ENCODE measurements at regions not wholly inside any gene's neighbourhood (a gene's known extent, or its start where the extent isn't known, plus 50 kb on each side); places are given as distances from the start of the nearest gene placed in this dataset.

DNA sequence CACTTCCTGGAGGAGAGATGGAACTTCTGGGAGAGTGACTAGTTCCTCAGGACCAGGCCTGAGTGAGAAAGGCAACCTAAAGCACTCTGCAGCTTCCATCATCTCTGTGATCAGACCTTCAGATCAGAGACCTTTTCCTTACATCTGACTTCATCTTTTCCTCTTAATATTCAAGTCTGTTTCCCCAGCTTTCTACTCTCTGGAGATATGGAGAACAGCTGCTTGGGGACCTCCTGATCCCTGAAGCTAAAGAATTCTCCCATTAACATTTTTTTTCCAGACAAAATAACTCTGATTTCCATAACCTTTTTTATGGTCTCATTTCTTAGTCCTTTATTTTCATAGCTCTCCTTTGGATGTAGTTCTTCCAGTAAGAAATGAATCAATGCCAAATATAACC lies 133.4 kb upstream of the FNDC3A start:
- Histone ChIP-seq H3K4me1 (no peaks in the 10 kb centered on the region), H3K27me3 (no peaks in the 10 kb centered on the region), H3K9me3 (no peaks in the 10 kb centered on the region), H3K27ac (no peak overlapping the region), H3K36me3 (no peaks in the 10 kb centered on the region), H3K4me3 (no peak overlapping the region)
- DNase-seq, result no peak
- intact Hi-C loops (cut with DNase I; ENCODE audit: low total_unique reads), result no loop called here
- TF ChIP-seq, protein P1, sequence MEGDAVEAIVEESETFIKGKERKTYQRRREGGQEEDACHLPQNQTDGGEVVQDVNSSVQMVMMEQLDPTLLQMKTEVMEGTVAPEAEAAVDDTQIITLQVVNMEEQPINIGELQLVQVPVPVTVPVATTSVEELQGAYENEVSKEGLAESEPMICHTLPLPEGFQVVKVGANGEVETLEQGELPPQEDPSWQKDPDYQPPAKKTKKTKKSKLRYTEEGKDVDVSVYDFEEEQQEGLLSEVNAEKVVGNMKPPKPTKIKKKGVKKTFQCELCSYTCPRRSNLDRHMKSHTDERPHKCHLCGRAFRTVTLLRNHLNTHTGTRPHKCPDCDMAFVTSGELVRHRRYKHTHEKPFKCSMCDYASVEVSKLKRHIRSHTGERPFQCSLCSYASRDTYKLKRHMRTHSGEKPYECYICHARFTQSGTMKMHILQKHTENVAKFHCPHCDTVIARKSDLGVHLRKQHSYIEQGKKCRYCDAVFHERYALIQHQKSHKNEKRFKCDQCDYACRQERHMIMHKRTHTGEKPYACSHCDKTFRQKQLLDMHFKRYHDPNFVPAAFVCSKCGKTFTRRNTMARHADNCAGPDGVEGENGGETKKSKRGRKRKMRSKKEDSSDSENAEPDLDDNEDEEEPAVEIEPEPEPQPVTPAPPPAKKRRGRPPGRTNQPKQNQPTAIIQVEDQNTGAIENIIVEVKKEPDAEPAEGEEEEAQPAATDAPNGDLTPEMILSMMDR (IDR thresholded peaks at IDR 0.05), result no peak
- no peak for TF ChIP-seq POLR2A (IDR thresholded peaks at IDR 0.05)

DNA sequence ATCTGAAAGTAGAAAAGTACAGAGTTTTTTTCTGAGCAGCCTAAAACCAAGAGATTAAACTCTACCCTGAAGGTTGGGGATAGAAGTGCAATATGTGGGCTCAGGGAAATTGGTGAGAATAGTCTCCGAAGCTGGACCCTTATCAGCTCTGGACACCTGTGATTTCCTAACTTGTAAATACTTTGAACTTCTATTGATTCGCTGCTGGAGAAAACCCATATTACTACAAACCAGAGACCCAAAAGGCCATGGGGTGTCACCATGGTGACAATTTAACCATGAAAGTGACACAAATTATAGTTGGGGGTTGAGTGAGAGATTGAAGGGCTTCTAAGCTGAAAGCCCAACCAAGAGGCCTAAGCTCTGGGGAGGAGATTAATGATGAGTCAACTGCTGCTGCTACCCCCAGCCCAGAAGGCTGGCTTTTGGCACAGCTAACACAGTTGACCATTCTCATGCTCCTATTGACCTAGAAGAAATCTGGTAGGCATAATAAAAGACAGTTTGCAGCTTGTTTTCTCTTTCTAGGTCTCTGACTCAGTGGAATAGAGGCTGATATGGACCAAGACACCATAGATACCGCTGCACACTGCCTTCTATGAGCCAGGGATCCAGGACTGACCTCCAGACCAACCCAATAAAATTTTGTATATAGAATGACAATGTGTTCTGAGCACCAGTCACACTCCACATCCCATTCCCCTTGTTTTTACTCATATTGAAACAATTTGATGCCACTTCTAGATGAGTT lies 131.9 kb upstream of the FNDC3A start:
- no peak overlapping the region for H3K4me3 ChIP-seq
- H3K27ac ChIP-seq, result no peak overlapping the region
- H3K27me3 ChIP-seq, result no peaks in the 10 kb centered on the region
- TF ChIP-seq, protein P1 (IDR thresholded peaks at IDR 0.05), result no peak
- no peak for DNase-seq
- H3K4me1 ChIP-seq, result no peaks in the 10 kb centered on the region
- intact Hi-C loops (cut with DNase I; ENCODE audit: low total_unique reads), result no loop called here
- H3K9me3 ChIP-seq, result no peaks in the 10 kb centered on the region
- H3K36me3 ChIP-seq, result no peaks in the 10 kb centered on the region

DNA sequence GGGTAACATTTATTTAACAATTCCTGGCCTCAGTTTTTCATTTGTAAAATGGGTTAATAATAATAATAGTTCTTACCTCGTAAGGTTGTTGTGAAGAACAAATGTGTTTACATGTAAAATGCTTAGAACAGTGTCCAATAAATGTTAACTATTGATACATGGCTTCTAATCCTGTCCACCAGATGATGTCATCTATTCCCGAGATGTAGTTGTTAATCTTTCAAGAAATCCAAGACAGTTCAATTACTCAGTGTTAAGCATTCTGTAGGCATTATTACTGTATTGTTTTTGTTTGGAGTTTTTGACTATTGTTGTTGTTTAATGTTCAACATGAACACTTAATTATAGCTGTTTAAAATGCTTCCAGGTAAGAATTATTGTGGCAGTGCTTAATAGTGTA lies 131.0 kb upstream of the FNDC3A start:
- TF ChIP-seq, protein P1 (IDR thresholded peaks at IDR 0.05), result no peak
- no peak for TF ChIP-seq POLR2A (IDR thresholded peaks at IDR 0.05)
- Histone ChIP-seq H3K9me3 (no peaks in the 10 kb centered on the region), H3K4me3 (no peak overlapping the region), H3K4me1 (no peaks in the 10 kb centered on the region), H3K27me3 (no peaks in the 10 kb centered on the region), H3K36me3 (no peaks in the 10 kb centered on the region), H3K27ac (no peak overlapping the region)
- intact Hi-C loops (cut with DNase I; ENCODE audit: low total_unique reads), result no loop called here
- DNase-seq, result no peak

DNA sequence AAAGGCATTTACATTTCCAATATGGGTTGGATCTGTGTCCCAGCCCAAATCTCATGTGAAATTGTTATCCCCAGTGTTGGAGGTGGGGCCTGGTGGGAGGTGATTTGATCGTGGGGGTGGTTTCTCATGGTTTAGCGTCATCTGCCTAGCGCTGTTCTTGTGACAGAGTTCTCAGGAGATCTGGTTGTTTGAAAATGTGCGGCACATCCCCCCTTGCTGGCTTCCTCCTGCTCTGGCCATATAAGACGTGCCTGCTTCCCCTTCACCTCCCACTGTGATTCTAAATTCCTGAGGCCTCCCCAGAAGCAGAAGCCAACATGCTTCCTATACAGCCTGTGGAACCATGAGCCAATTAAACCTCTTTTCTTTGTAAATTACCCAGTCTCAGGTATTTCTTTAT lies 126.2 kb upstream of the FNDC3A start:
- Histone ChIP-seq H3K27ac (no peak overlapping the region), H3K9me3 (no peaks in the 10 kb centered on the region), H3K4me3 (no peak overlapping the region), H3K27me3 (no peaks in the 10 kb centered on the region), H3K36me3 (no peaks in the 10 kb centered on the region), H3K4me1 (no peaks in the 10 kb centered on the region)
- intact Hi-C loops (cut with DNase I; ENCODE audit: low total_unique reads), result no loop called here
- no peak for DNase-seq
- TF ChIP-seq, protein P1 (IDR thresholded peaks at IDR 0.05), result no peak
- no peak for TF ChIP-seq POLR2A (IDR thresholded peaks at IDR 0.05)

DNA sequence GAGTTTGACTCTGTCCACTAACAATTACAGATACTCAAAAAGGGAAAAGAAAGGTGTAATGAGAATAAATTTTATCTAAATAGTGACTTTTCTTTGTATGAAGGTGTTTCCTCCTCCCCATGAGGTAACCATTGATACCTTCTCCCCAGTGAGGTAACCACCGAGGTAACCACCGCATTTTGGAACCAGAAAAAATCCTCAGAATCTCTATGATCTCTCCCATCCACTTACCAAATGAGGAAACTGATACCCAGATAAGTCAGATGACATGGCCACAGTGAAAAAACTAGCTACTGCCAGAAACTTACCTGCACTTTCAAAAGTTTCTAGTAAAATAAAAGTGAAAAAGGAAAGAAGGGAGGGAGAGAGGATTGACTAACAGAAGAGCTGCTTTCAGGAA lies 124.0 kb upstream of the FNDC3A start:
- DNase-seq, result no peak
- Histone ChIP-seq H3K36me3 (no peaks in the 10 kb centered on the region), H3K4me3 (no peak overlapping the region), H3K27ac (no peak overlapping the region), H3K27me3 (no peaks in the 10 kb centered on the region), H3K9me3 (no peaks in the 10 kb centered on the region), H3K4me1 (no peaks in the 10 kb centered on the region)
- TF ChIP-seq, protein P1 (IDR thresholded peaks at IDR 0.05), result no peak
- TF ChIP-seq POLR2A (IDR thresholded peaks at IDR 0.05), result no peak
- intact Hi-C loops (cut with DNase I; ENCODE audit: low total_unique reads), result no loop called here

Data from uterus (tissue), 3 donors.